ENCODE measurements at regions not wholly inside any gene's neighbourhood (a gene's known extent, or its start where the extent isn't known, plus 50 kb on each side); places are given as distances from the start of the nearest gene placed in this dataset.

GRCh38 chr2:221096706-221097567 is 475.2 kb downstream of the EPHA4 start:
- ChIA-PET CTCF (no interaction called here), POLR2A (no interaction called here)
- Histone ChIP-seq H3K27ac (ENCODE audit: extremely low read depth, low read depth, low read length) (no peak overlapping the region), H3K9me3 (ENCODE audit: control insufficient read depth, insufficient read depth, low read depth, low read length) (no peaks in the 10 kb centered on the region), H3K36me3 (ENCODE audit: control insufficient read depth in 2 of 2, insufficient read depth in 1 of 2, low read length in 2 of 2) (no peaks in the 10 kb centered on the region), H3K4me1 (ENCODE audit: control insufficient read depth, insufficient read depth, low read length) (peaks cover 8% of the 10 kb centered on the region), H3K4me3 (ENCODE audit: low read depth, low read length) (no peak overlapping the region)
- TF ChIP-seq ZBTB8A (tag by site-specific recombination; IDR thresholded peaks at IDR 0.05) (no peak), ZNF174 (tag by site-specific recombination; IDR thresholded peaks at IDR 0.05) (no peak), ZNF777 (tag by site-specific recombination; IDR thresholded peaks at IDR 0.05; ENCODE audit: borderline replicate concordance) (no peak), ZBTB6 (tag by site-specific recombination; IDR thresholded peaks at IDR 0.05) (no peak), ZNF354C (tag by site-specific recombination; IDR thresholded peaks at IDR 0.05; ENCODE audit: borderline replicate concordance, low read depth) (no peak), ZBTB49 (tag by site-specific recombination; IDR thresholded peaks at IDR 0.05; ENCODE audit: low read depth) (no peak), ZNF521 (tag by site-specific recombination; IDR thresholded peaks at IDR 0.05) (no peak), ZNF518A (tag by site-specific recombination; conservative IDR thresholded peaks at IDR 0.05; ENCODE audit: low read depth) (no peak), ZNF600 (tag by site-specific recombination; IDR thresholded peaks at IDR 0.05) (no peak), ZNF280C (tag by site-specific recombination; IDR thresholded peaks at IDR 0.05) (no peak), ZNF24 (tag by site-specific recombination; IDR thresholded peaks at IDR 0.05) (no peak), ZNF274 (IDR thresholded peaks at IDR 0.05; ENCODE audit: low read length) (no peak), ZNF274 (tag by site-specific recombination; IDR thresholded peaks at IDR 0.05; ENCODE audit: borderline replicate concordance) (no peak), PRDM1 (tag by site-specific recombination; IDR thresholded peaks at IDR 0.05) (no peak), ZNF155 (tag by site-specific recombination; IDR thresholded peaks at IDR 0.05) (no peak), ZNF623 (tag by site-specific recombination; IDR thresholded peaks at IDR 0.05) (no peak), ZNF626 (tag by site-specific recombination; IDR thresholded peaks at IDR 0.05) (no peak), PRDM10 (tag by site-specific recombination; IDR thresholded peaks at IDR 0.05) (no peak), ZNF398 (tag by site-specific recombination; IDR thresholded peaks at IDR 0.05) (no peak), GLI2 (tag by site-specific recombination; IDR thresholded peaks at IDR 0.05; ENCODE audit: borderline replicate concordance, low read depth) (no peak)
